ENCODE measurements at regions not wholly inside any gene's neighbourhood (a gene's known extent, or its start where the extent isn't known, plus 50 kb on each side); places are given as distances from the start of the nearest gene placed in this dataset.

DNA sequence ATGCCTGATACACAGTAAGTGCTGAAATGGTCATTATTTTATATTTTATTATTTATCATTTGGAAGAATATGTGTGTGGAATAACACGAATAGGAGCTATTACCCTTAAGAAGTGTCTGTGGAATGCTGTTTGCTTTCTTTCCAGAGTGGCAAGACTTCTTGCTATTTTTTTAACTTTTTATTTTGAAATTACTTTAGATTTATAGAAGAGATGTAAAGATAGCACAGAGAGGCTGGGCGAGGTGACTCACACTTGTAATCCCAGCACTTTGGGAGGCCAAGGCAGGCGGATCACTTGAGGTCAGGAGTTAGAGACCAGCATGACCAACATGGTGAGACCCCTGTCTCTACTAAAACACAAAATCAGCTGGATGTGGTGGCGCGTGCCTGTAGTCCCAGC, 58.9 kb upstream of the PAX6 start:
- Histone ChIP-seq H3K9me3 (no peaks in the 10 kb centered on the region), H3K4me1 (peaks cover 0 to 5% (median 0%) of the 10 kb centered on the region in 3 donors), H3K4me3 (no peak overlapping the region), H3K27me3 (peaks cover 0 to 68% (median 0%) of the 10 kb centered on the region in 4 donors), H3K36me3 (no peaks in the 10 kb centered on the region), H3K27ac (no peak overlapping the region)
- no peak for DNase-seq
- 85% methylated on average over 5 of the region's 5 CpGs for WGBS, 2 donors
- TF ChIP-seq POLR2A (IDR thresholded peaks at IDR 0.05) = no peak
- TF ChIP-seq, protein P1, sequence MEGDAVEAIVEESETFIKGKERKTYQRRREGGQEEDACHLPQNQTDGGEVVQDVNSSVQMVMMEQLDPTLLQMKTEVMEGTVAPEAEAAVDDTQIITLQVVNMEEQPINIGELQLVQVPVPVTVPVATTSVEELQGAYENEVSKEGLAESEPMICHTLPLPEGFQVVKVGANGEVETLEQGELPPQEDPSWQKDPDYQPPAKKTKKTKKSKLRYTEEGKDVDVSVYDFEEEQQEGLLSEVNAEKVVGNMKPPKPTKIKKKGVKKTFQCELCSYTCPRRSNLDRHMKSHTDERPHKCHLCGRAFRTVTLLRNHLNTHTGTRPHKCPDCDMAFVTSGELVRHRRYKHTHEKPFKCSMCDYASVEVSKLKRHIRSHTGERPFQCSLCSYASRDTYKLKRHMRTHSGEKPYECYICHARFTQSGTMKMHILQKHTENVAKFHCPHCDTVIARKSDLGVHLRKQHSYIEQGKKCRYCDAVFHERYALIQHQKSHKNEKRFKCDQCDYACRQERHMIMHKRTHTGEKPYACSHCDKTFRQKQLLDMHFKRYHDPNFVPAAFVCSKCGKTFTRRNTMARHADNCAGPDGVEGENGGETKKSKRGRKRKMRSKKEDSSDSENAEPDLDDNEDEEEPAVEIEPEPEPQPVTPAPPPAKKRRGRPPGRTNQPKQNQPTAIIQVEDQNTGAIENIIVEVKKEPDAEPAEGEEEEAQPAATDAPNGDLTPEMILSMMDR (IDR thresholded peaks at IDR 0.05) = no peak
- intact Hi-C loops (cut with DNase I) = no loop called here

DNA sequence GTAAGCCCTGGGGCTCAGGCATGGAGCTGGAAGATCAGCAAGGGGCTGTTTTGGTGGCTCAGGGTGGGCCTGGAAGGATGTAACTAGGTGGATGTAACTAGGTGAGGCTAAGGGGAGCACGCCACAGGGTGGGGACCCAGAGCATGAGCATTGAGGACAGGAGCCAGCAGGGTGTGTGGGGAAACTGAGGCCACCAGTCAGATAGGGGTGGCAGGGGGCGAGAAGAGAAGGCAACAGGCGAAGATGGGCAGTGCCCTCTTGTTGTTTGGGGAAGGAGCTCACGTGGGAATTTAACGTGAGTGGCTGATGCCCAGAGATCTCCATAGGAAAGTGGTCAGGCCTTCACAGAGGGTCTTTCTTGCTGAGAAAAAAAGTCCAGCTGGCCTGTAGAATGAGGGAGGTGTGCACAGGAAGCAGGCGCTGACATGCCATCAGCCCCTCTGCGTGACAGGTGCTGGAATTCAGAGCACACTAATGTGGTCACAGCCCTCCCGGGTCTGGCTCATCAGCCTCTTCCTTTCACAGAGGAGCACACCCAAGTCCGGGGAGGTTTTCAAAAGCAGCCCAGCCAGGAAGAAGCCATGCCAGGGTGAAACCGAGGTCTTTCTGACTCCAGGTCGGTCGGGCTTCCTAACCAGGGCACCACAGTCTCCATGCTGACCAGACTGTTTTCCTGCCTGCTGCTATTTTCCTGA, 54.6 kb upstream of the PAX6 start:
- Histone ChIP-seq H3K27ac (no peak overlapping the region), H3K4me1 (no peaks in the 10 kb centered on the region), H3K9me3 (no peaks in the 10 kb centered on the region), H3K4me3 (no peak overlapping the region), H3K36me3 (no peaks in the 10 kb centered on the region), H3K27me3 (peaks cover 0 to 54% (median 0%) of the 10 kb centered on the region in 4 donors)
- intact Hi-C loops (cut with DNase I) = no loop called here
- no peak for TF ChIP-seq POLR2A (IDR thresholded peaks at IDR 0.05)
- TF ChIP-seq, protein P1 (IDR thresholded peaks at IDR 0.05) = no peak
- WGBS, 2 donors = 55 to 64% methylated on average over 10 to 11 of the region's 12 CpGs
- no peak for DNase-seq

DNA sequence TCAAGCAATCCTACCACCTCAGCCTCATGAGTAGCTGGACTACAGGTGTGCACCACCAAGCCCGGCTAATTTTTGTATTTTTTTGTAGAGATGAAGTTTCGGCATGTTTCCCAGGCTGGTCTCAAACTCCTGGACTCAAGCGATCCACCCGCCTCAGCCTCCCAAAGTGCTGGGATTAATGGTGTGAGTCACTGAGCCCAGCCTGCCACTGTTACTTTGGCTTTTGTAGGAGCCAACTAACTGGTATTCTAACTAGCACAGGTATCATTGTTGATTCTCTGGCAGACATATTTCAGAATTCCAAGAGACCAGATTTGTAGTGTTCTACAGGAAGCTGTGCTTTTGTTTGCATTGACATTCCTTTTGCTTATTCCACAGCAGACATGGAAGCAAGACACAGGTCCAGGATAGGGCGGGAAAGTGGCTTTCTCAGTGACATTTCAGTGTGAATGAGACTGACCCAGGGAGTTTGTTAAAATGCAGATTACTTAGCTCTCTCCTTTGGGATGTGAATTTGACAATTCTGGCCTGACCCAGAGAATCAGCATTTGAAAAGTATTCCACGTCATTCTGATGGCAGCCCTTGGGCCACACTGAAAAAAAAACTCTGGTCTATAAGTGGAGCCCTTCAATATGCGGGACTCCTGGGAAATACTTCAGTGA, 52.2 kb upstream of the PAX6 start:
- no peak for DNase-seq
- Histone ChIP-seq H3K36me3 (no peaks in the 10 kb centered on the region), H3K4me1 (no peaks in the 10 kb centered on the region), H3K4me3 (no peak overlapping the region), H3K27ac (no peak overlapping the region), H3K9me3 (no peaks in the 10 kb centered on the region), H3K27me3 (peaks cover 0 to 48% (median 0%) of the 10 kb centered on the region in 4 donors)
- TF ChIP-seq, protein P1 (IDR thresholded peaks at IDR 0.05) = no peak
- TF ChIP-seq POLR2A (IDR thresholded peaks at IDR 0.05) = no peak
- intact Hi-C loops (cut with DNase I) = no loop called here
- 64 to 70% methylated on average over 6 to 7 of the region's 7 CpGs for WGBS, 2 donors

DNA sequence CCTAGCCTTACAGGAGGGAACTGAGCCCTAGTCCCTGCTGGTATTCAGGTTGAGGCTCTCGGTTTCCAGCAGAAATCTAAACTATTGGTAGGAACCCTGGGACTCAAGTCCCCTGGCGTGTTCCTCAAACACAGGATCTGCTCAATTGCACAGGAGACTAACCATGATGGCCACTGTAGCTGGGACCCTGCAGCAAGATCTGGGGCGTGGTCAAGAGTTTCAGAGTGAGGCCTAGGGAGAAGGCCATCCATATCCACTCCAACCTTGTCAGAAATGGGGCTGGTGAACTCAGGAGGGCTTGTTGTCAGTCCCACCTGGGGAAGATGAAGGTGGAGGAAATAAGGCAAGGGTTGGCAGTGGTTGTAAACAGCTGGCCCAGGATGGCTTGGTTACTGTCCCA, 49.9 kb upstream of the PAX6 start:
- Histone ChIP-seq H3K4me3 (no peak overlapping the region), H3K9me3 (no peaks in the 10 kb centered on the region), H3K27me3 (peaks cover 0 to 43% (median 0%) of the 10 kb centered on the region in 4 donors), H3K27ac (no peak overlapping the region), H3K4me1 (no peaks in the 10 kb centered on the region), H3K36me3 (no peaks in the 10 kb centered on the region)
- DNase-seq = no peak
- 14 to 65% methylated on average over 1 to 3 of the region's 3 CpGs for WGBS, 2 donors
- TF ChIP-seq, protein P1 (IDR thresholded peaks at IDR 0.05) = no peak
- no peak for TF ChIP-seq POLR2A (IDR thresholded peaks at IDR 0.05)
- intact Hi-C loops (cut with DNase I) = no loop called here
